COLO829 (cell line): ENCODE measurements at regions not wholly inside any gene's neighbourhood (a gene's known extent, or its start where the extent isn't known, plus 50 kb on each side); places are given as distances from the start of the nearest gene placed in this dataset.
"Not testable (repeated sequence)": the region's sequence is repeated elsewhere in the genome, so short reads cannot be mapped to it uniquely, and the experiment has no call there.

ENCODE experiments used
- DNase-seq: peaks from one replicate; pipeline ENCODE4 v3.0.0; 2012; ENCODE audit warnings: low spot score

GRCh38 chr3:68676136-68676535, 256.2 kb downstream of the TAFA4 start:
- no peak for DNase-seq

DNA sequence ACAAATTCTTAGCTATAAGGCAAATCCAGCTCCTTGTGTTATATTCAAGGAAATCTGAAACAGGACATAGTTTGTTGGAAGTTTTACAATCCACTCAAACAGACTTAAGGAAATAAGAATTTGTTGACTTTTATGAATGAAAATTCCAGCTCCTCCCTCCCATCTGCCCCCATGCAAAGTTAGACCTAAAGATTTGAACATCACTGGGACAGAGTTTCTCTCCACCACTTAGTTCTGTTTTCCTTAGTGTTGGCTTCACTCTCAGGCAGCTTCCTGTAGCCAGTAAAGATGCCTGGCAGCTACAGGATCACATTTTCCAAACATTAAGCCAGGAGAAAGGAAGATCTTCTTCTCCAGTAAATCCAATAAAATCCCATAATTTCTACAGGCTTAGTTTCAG, 265.0 kb downstream of the TAFA4 start:
- DNase-seq, result no peak

DNA sequence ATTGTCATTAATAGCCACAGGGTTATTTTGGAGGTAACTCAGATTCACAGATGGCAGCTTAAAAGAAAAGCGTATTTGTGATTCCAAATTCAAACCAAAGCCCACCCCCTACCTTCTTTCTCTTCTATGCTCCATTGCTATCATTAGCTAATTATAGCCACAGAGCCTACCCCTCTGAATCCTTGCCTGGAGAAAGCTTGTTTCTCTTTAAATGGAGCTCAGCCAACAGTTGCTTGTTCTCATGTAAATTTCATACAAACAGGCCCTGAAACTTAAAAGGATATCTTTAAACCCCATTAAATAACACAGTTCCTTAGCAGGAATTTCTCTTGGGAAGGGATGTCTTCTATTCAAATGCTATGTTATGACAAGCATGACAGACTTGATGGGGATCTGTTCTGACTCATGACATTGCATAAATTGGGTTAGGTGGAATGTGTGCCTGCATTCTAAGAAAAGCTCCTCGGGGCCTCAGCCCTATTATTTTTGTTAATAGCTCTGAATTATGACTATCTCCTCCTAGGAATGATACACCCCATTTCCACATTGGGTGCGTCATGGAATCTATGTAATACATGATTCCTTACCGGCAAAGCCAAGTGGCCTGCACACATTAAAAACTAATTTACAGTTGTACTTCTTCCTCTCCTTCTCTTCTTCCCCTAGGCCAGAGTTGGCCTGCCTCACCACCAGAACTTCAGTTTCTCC, 265.8 kb downstream of the TAFA4 start:
- no peak for DNase-seq

- DNase-seq, result no peak
Measured at GRCh38 chr3:68664276-68664675, 268.1 kb downstream of the TAFA4 start.

DNA sequence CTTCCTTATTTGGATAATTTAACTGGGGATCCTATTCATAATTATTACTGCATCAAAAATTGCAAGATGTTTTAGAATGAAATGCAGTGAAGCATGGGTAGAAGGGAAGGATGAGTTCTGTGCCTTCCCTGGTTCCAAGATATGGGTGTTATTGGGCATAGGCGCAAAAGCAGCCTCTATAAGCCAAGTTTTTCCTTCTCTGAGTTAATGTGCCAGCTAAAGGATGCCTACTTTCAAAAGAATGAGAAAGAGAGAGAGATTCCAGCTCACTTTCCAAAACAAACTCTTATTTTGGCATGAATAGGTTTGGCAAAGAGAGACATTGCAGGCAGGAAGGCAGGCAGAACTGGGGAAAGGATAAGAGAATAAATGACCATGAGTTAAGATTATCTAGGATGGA, 270.2 kb downstream of the TAFA4 start:
- DNase-seq, result no peak

- not testable (repeated sequence) for DNase-seq
Measured at GRCh38 chr3:68650657-68651056, 281.7 kb downstream of the TAFA4 start.

GRCh38 chr3:68648494-68648893, 283.9 kb downstream of the TAFA4 start:
- DNase-seq, result no peak

DNA sequence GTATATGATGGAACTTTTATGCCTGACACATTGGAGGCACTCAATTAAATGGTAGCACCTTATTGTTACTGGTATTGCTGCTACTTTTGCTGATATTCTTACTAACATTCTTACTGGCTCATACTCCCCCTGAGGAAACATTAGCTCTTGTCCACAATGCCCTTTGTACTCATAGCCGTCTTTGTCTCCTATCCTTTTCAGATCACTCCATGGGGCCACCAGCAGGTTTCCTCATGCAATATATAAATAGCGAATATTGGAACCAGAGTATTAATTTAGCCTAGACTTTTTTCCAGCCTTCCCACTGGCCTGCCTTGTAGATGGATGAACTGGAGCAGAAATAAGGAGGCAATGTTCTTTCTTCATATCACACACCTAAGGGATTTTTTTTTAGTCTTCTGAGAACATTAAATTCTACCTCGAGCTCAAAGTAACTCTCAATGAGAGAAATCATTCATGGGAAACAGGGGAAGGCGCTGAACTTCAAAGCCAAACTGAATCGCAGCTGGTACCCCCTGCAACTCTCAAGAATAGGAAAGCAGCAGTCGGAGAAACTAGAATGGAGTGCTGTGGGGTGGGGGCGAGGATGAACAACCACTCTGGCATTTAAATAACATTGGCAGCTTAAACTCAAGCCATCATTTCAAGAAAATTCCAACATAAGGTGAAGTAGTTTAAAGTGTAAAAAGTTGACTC, 300.3 kb downstream of the TAFA4 start:
- no peak for DNase-seq

DNA sequence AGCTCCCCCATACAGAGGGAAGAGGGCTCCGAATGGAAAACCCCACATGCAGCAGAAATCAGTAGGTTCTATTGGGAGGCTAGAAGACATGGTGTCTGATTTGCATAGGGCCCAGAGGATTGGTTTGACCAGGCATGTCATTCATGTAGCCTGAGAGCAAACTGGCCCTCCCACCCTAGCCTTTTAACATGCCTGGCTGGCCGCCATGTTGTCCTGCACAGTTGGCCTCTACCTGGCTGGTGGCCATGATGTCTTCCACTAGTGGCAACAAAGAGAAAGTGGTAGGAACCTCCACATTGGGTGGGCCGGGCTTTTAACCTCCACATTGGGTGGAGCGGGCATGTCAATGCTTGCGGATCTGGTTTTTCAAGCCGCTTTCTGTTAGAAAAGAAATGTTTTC, 312.1 kb downstream of the TAFA4 start:
- no peak for DNase-seq

- no peak for DNase-seq
Measured at GRCh38 chr3:68614087-68614486, 318.3 kb downstream of the TAFA4 start.

GRCh38 chr3:68571321-68571720, 361.0 kb downstream of the TAFA4 start:
- DNase-seq, result no peak

GRCh38 chr3:68560728-68561127, 371.6 kb downstream of the TAFA4 start:
- no peak for DNase-seq

- DNase-seq, result no peak
Measured at GRCh38 chr3:68535782-68536181, 396.6 kb downstream of the TAFA4 start.

DNA sequence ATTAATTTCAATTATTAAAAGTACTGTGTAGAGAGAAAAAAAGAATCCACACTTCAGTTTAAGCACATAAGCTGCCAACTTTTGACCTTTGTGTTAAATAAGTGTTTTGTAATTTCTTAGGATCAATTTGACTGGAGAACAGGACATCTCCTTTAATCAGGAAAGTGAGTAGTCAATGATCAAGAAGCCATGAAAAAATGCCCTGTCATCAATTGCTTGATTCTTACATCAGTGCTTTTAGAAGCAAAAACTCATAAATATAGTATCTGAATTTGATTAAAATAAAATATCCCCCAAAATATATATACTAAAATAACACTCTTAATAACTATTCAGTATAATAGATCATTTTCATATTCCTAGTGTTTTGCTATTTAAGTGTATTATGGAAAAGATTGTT, 409.0 kb downstream of the TAFA4 start:
- DNase-seq, result no peak

DNA sequence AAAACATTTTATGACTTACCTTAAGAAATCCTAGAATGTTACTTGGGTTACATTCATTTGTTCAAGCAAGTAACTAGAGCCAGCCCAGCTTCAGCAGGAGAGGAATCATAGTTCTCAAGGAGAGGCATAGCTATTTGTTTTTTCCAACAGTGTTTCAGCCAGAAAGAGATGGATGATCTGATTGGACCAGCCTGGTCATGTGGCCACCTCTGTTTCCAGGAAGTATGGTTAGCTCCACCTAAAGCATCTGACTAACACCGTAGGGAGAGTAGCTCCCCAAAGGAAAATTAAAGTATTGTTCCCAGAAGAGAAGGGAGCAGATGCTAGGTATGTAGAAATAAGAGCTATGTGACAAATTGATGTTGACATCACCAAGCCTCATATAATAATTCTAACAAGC, 417.1 kb downstream of the TAFA4 start:
- no peak for DNase-seq

DNA sequence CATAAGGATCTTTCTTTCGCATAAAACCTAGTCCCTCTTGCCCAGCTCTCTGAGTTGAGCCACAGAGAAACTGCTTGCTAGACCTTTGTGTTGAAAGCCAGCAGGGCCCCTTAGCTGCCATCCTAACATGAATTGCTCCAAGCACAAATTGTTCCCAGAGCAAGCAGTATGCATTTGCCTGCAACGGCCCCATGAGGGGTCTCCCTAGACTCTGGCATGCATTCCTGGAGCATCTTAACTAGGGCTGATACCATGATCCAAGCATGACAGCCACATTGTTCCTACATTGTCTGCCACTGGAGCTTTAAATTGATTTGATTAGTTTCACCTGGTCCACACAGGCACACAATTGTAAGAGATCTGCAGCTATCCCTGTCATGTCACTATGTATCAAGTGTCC, 428.1 kb downstream of the TAFA4 start:
- DNase-seq, result no peak

DNA sequence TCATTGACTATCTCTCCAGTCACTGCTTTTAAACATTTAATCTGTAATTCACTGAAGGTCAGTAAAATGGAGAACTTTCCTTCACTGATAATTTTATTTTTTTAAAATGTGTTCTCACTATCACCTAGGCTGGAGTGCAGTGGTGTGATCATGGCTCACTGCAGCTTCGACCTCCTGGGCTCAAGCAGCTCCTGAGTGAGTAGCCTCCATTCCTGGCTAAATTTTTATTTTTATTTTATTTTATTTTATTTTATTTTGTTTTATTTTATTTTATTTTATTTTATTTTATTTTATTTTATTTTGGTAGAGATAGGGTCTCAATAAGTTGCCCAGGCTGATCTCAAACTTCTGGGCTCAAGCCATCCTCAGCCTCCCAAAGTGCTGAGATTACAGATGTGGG, 446.5 kb downstream of the TAFA4 start:
- DNase-seq, result not testable (repeated sequence)

DNA sequence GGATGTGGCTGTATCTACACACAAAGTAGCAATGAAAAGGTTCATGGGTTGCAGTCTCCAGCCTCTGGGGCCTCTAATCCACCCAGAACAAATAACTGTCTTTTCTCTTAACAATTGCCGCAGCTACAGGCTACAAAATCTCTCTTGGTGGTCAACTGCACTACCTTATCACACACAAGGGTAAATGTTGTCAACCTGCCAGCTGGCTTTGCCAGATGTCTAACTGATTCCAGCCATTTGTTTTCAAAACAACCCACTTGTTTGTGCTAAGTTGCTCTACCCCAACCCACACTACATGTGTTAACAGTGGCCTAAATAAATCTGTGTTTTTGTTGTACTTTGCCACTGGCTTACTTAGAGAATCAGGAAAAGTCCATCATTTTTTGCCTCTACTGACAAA, 447.3 kb downstream of the TAFA4 start:
- DNase-seq, result no peak

DNA sequence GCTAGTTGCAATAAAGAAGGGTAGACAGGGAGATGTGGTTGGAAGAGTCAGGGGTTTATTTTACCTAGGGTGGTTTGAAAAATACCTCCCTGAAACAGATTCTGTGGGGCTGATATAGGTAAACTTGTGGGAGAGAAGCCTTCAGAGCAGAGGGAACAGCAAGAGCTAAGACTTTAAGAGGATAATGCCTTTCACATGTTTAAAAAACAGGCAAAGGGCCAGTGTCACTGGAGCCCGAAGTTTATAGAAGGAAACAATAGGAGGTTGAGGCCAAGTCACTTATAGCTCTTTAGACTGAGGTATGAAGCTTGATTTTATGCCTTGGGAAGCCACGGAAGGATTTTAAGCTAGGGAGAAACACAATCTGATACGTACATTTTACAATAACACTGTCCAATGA, 448.7 kb downstream of the TAFA4 start:
- no peak for DNase-seq

GRCh38 chr3:68483041-68483440, 449.3 kb downstream of the TAFA4 start:
- DNase-seq, result no peak

GRCh38 chr3:68482565-68482964, 449.8 kb downstream of the TAFA4 start:
- no peak for DNase-seq

- DNase-seq, result no peak
Measured at GRCh38 chr3:68479779-68480178, 452.6 kb downstream of the TAFA4 start.

GRCh38 chr3:68468695-68469375, 463.5 kb downstream of the TAFA4 start:
- DNase-seq, result no peak
